Lung (tissue), 11 donors: ENCODE measurements at regions not wholly inside any gene's neighbourhood (a gene's known extent, or its start where the extent isn't known, plus 50 kb on each side); places are given as distances from the start of the nearest gene placed in this dataset.

Experiments used
- ATAC-seq: fragments of 200-7000 bp; cut with Tn5 transposase; one replicate; pipeline ENCODE4 v1.9.1; 2020; ENCODE audit warnings: moderate number of reproducible peaks; ENCODE audit not compliant: insufficient read depth, low FRiP score
- DNase-seq, 3 donors: peaks; one replicate each; pipeline ENCODE4 v3.0.0-alpha.2; 2013 to 2017
- H3K27ac ChIP-seq, 2 donors: one replicate each; pipeline ENCODE4 v1.5.1; 2013; ENCODE audit warnings: mild to moderate bottlenecking in 2 of 2, moderate library complexity in 2 of 2, control low read depth in 1 of 2, inconsistent platforms in 1 of 2, low read depth in 1 of 2, low read length in 1 of 2
- H3K27me3 ChIP-seq, 3 donors: one replicate each; pipeline ENCODE4 v1.5.1; 2013; ENCODE audit warnings: low read length in 2 of 3; ENCODE audit not compliant: control insufficient read depth in 3 of 3, insufficient read depth in 3 of 3
- H3K36me3 ChIP-seq, 4 donors: one replicate each; pipeline ENCODE4 v1.5.1; 2013; ENCODE audit warnings: low read length in 4 of 4, mild to moderate bottlenecking in 1 of 4, moderate library complexity in 1 of 4; ENCODE audit not compliant: control insufficient read depth in 4 of 4, insufficient read depth in 4 of 4
- H3K4me1 ChIP-seq, 5 donors: one replicate each; pipeline ENCODE4 v1.5.1; 2013; ENCODE audit warnings: low read length in 5 of 5, mild to moderate bottlenecking in 2 of 5, moderate library complexity in 1 of 5; ENCODE audit not compliant: control insufficient read depth in 5 of 5, insufficient read depth in 5 of 5
- H3K4me3 ChIP-seq: one replicate; pipeline ENCODE4 v1.5.1; 2013; ENCODE audit warnings: mild to moderate bottlenecking, control low read depth, moderate library complexity
- H3K9ac ChIP-seq, 2 donors: one replicate each; pipeline ENCODE4 v1.5.1; 2013; ENCODE audit warnings: low read length in 2 of 2, control low read depth in 1 of 2; ENCODE audit not compliant: insufficient read depth in 1 of 2
- H3K9me3 ChIP-seq, 4 donors: one replicate each; pipeline ENCODE4 v1.5.1; 2013; ENCODE audit warnings: low read length in 3 of 4, mild to moderate bottlenecking in 1 of 4, moderate library complexity in 1 of 4; ENCODE audit not compliant: control insufficient read depth in 4 of 4, insufficient read depth in 3 of 4
- WGBS, 2 donors: extraction: QIAGEN DNeasy Blood & Tissue Kit; methylation state at CpG; one replicate each; pipeline ENCODE4 v1.1.7; 2013; 5-methylcytosine and 5-hydroxymethylcytosine counted together
- TF ChIP-seq, protein P1 (sequence below): IDR thresholded peaks from 2 replicates; pipeline ENCODE4 v1.5.1; 2012; ENCODE audit warnings: mild to moderate bottlenecking; ENCODE audit errors: control extremely low read depth, extremely low read depth
- donor health status: control.
- donor health status: control.
- donor health status: Bipolar disorder and iron deficiency.
- donor health status: healthy.
- donor health status: DM: yes; HTN: yes; CAD: no.

- no peak for DNase-seq
- no peak overlapping the region for H3K27ac ChIP-seq
- no peaks in the 10 kb centered on the region for H3K4me1 ChIP-seq
- peaks cover 0 to 2% (median 0%) of the 10 kb centered on the region in 4 donors for H3K9me3 ChIP-seq
- TF ChIP-seq, protein P1, sequence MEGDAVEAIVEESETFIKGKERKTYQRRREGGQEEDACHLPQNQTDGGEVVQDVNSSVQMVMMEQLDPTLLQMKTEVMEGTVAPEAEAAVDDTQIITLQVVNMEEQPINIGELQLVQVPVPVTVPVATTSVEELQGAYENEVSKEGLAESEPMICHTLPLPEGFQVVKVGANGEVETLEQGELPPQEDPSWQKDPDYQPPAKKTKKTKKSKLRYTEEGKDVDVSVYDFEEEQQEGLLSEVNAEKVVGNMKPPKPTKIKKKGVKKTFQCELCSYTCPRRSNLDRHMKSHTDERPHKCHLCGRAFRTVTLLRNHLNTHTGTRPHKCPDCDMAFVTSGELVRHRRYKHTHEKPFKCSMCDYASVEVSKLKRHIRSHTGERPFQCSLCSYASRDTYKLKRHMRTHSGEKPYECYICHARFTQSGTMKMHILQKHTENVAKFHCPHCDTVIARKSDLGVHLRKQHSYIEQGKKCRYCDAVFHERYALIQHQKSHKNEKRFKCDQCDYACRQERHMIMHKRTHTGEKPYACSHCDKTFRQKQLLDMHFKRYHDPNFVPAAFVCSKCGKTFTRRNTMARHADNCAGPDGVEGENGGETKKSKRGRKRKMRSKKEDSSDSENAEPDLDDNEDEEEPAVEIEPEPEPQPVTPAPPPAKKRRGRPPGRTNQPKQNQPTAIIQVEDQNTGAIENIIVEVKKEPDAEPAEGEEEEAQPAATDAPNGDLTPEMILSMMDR: no peak
- H3K9ac ChIP-seq: no peak overlapping the region
- 56 to 58% methylated on average over 5 of the region's 5 CpGs for WGBS, 2 donors
- no peak overlapping the region for H3K4me3 ChIP-seq
- H3K36me3 ChIP-seq: no peaks in the 10 kb centered on the region
- no peak for ATAC-seq
- H3K27me3 ChIP-seq: peaks cover 0 to 22% (median 14%) of the 10 kb centered on the region in 3 donors
Observed at GRCh38 chr12:114272605-114273004, 133.3 kb downstream of the TBX5 start.

DNA sequence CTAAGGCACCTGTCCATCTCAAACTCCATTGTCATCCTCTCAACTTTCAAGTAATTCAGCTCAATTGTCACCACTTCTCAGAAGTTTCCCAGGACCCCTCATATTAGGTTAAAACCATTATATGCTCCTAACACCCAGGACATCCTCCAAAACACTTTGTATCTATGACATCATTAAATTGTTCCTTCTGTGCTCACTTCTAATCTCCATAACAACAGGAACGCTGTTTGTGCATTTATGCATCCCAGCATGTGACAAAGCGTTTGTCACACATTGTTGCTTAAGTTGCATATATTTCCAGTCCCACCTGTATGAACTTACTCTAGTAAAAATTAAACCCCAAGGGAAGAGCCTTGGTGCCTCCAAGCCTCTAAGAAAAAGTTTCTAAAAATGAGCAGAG is 133.9 kb downstream of the TBX5 start:
- DNase-seq: no peak
- Histone ChIP-seq H3K27me3 (peaks cover 0 to 22% (median 14%) of the 10 kb centered on the region in 3 donors), H3K4me3 (no peak overlapping the region), H3K9me3 (peaks cover 0 to 2% (median 0%) of the 10 kb centered on the region in 4 donors), H3K9ac (no peak overlapping the region), H3K27ac (no peak overlapping the region), H3K4me1 (no peaks in the 10 kb centered on the region), H3K36me3 (no peaks in the 10 kb centered on the region)
- TF ChIP-seq, protein P1: no peak
- no peak for ATAC-seq
- WGBS, 2 donors: 36 to 41% methylated on average over 2 of the region's 2 CpGs

DNA sequence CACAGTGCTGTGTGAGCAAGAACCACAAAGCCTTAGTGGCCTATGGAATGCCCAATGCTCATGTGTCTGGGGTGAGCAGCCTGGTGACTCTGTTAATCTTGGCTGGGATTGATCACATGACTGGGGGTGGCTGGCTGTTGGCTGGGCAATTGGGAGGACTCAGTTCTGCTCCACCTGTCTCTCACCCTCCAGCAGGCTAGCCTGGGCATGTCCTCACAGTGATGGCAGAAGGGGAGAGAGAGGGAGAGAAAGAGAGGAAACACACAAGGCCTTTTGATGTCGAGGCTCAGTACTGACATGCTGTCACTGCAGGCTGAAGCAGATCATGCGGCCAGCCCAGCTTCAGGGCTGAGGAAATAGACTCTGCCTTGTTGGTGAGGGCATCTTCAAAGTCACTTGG is 136.8 kb downstream of the TBX5 start:
- H3K36me3 ChIP-seq: no peaks in the 10 kb centered on the region
- 52 to 61% methylated on average over 2 of the region's 2 CpGs for WGBS, 2 donors
- H3K27me3 ChIP-seq: peaks cover 0 to 26% (median 11%) of the 10 kb centered on the region in 3 donors
- H3K27ac ChIP-seq: no peak overlapping the region
- peaks cover 0 to 4% (median 0%) of the 10 kb centered on the region in 4 donors for H3K9me3 ChIP-seq
- no peak overlapping the region for H3K4me3 ChIP-seq
- ATAC-seq (no peak), DNase-seq (no peak)
- H3K9ac ChIP-seq: no peak overlapping the region
- TF ChIP-seq, protein P1: no peak
- peaks cover 0 to 4% (median 0%) of the 10 kb centered on the region in 5 donors for H3K4me1 ChIP-seq

- Histone ChIP-seq H3K27me3 (peaks cover 0 to 16% (median 9%) of the 10 kb centered on the region in 3 donors), H3K4me3 (no peak overlapping the region), H3K27ac (no peak overlapping the region), H3K4me1 (peaks cover 0 to 4% (median 0%) of the 10 kb centered on the region in 5 donors), H3K36me3 (no peaks in the 10 kb centered on the region), H3K9ac (no peak overlapping the region), H3K9me3 (peaks cover 0 to 4% (median 0%) of the 10 kb centered on the region in 4 donors)
- DNase-seq: no peak
- TF ChIP-seq, protein P1: no peak
- WGBS, 2 donors: 51 to 67% methylated on average over 1 of the region's 1 CpG
- no peak for ATAC-seq
Observed at GRCh38 chr12:114266536-114266935, 139.4 kb downstream of the TBX5 start.
